Epithelial cell of proximal tubule (primary cell): ENCODE measurements at regions not wholly inside any gene's neighbourhood (a gene's known extent, or its start where the extent isn't known, plus 50 kb on each side); places are given as distances from the start of the nearest gene placed in this dataset.

Source experiments
- DNase-seq: peaks from one replicate; pipeline ENCODE4 v3.0.0-alpha.2; 2011; ENCODE audit warnings: low read depth
- H3K4me3 ChIP-seq: 2 replicates; pipeline ENCODE4 v1.5.1; 2011; ENCODE audit warnings: low read depth, mild to moderate bottlenecking, low read length
- TF ChIP-seq, protein P1 (sequence below): conservative IDR thresholded peaks from 2 replicates; pipeline ENCODE4 v1.5.1; 2012; ENCODE audit warnings: low read depth, mild to moderate bottlenecking, low read length

DNA sequence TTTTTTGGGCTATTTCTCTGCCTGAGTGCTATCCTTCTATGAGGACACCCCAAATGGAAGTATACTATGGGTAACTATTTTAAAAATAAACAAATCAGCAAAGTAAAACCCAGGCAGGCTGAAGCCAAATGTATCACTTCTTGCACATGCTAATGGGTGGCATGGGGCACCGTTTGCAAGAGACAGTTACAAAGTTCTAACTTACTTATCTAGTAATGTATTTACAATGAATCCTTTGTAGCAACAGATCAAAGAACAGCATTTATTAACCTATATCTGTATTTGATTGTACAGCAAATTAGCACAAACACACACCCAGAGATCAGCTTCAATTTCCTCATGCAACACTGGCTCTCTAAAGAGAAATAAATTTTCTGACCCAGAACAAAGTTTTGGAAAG lies 225.5 kb downstream of the ZNF674 start:
- DNase-seq = no peak
- H3K4me3 ChIP-seq = no peak overlapping the region
- TF ChIP-seq, protein P1, sequence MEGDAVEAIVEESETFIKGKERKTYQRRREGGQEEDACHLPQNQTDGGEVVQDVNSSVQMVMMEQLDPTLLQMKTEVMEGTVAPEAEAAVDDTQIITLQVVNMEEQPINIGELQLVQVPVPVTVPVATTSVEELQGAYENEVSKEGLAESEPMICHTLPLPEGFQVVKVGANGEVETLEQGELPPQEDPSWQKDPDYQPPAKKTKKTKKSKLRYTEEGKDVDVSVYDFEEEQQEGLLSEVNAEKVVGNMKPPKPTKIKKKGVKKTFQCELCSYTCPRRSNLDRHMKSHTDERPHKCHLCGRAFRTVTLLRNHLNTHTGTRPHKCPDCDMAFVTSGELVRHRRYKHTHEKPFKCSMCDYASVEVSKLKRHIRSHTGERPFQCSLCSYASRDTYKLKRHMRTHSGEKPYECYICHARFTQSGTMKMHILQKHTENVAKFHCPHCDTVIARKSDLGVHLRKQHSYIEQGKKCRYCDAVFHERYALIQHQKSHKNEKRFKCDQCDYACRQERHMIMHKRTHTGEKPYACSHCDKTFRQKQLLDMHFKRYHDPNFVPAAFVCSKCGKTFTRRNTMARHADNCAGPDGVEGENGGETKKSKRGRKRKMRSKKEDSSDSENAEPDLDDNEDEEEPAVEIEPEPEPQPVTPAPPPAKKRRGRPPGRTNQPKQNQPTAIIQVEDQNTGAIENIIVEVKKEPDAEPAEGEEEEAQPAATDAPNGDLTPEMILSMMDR = no peak

DNA sequence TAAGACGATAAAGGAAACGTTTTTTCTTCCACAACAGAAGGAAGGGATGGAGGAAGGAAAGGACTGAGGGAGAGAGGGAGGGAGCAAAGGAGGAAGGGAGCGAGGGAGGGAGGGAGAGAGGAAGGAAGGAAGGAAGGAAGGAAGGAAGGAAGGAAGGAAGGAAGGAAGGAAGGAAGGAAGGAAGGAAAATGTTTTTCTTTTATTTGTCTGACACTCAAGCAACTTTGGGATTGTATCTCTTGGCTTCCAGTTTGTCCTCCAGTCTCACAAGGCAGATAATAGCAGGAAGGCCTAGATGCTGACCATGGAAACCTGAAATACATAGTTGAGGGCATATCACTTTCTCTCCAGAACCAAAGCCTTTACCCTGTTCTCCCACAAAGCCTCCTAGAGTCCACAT lies 226.7 kb downstream of the ZNF674 start:
- H3K4me3 ChIP-seq = no peak overlapping the region
- TF ChIP-seq, protein P1 = no peak
- DNase-seq = no peak

DNA sequence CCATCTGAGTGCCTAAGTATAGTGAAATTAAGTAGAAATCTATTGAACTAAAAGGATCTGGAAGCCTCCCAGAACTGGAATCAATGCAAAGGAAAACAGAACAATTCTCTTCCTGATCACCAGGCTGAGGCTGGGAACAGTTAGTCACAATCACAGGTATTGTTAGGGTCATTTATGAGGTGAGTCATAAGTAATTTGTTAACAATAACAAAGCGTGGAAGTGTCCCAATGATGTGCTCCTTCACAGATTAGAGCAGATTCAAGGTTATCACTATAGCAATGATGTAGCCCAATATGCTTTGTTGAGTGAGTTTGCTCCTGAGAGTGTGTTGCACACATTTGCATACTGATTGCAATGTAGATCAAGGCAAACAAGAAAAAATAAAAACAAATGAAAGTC lies 228.1 kb downstream of the ZNF674 start:
- TF ChIP-seq, protein P1 = no peak
- H3K4me3 ChIP-seq = no peak overlapping the region
- DNase-seq = peak; percentile 40

DNA sequence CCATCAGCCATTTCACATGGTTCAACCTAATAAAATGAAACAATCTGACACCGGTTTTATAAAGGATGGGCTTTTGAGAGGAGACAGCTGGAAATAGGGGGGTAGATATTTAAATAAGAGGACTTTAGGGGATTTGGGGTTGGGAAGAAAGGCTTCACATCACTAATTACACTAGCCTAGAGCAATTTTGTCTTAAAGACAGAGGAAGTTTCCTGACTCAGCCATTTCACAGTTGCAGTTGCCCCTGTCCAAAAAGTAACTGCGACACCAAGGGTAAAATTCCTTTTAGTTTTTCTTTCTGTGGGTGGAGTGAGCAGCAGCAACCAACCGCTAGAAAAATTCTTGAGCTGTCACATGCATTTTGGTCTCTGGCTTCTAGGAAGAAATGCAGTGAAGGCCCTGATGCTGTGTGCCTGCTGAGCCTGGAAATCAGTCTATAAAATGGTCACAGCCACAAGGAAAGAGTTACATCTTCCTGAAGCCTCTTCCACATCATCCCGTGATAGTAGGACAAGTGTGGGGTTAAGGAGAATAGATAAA lies 233.6 kb downstream of the ZNF674 start:
- TF ChIP-seq, protein P1 = no peak
- no peak overlapping the region for H3K4me3 ChIP-seq
- DNase-seq = no peak

DNA sequence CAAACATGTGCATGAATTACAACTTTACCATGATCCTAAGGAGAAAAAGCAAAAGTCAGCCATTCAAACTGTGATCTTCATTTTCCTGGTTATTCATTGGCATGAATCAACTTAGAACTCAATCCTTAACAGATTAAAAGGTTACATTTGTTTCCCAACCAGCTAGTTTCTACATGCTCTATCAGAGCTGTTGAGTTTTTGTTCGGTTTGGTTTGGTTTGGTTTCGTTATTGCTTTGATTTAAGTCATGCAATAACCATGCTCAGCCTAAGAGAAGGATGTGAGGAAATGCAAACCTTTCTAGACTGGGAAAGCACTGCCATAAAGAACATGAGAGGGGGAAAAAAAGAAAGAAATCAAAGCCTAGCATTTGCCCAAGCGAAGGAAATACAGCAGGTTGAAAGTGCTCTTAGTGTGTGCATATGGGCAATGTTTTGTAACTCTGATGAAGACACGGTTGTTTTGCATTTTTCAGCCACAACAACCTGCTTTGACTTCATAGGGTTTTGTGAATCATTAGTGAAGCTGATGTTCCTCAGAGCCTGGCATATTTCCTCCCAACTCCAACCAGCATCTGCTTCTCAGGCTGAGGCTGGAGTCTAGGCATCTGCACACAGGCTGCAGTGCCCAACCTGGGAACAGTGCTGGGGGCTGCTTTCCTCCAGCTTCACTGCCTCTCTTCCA lies 234.3 kb downstream of the ZNF674 start:
- H3K4me3 ChIP-seq = no peak overlapping the region
- TF ChIP-seq, protein P1 = no peak

DNA sequence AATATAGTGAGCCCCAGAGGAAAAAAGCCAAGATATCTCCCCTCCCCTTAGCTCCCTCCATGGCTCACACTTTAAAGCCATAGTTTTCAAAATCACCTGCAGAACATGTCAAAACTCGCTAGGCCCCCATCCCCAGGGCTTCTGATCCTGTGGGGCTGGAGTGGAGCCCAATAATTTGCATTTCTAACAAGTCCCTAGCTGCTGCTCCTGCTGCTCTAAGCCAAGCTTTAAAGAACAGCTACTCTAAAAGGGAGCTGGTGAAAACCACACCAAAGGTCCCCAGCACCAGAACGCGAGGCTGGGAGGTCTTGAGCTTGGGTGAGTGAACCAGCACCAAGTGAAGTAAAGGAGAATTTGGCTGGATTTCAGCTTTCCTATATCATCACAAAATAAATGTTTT lies 237.1 kb downstream of the ZNF674 start:
- TF ChIP-seq, protein P1 = no peak
- DNase-seq = no peak
- H3K4me3 ChIP-seq = no peak overlapping the region

More for the DNA sequence above, 234.3 kb downstream of the ZNF674 start:
- DNase-seq = no peak

DNA sequence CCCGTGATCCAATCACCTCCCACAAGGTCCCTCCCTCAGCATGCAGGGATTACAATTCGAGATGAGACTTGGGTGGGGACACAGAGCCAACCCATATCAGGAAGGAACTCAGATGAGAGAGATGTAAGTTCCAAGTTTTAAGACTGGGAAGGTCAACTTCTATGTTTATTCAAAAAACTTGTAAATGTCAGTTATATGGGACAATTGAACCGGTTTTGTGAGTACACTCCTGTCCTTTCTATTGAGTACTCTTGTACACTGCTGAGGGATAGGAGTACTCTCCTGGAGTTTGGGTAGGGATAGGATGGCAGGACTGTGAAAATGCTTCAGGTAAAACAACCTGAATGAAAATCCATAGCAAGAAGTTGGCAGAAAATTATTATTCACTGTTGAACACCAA lies 239.1 kb downstream of the ZNF674 start:
- TF ChIP-seq, protein P1 = no peak

More for the DNA sequence above, 239.1 kb downstream of the ZNF674 start:
- no peak for DNase-seq
- no peak overlapping the region for H3K4me3 ChIP-seq
